Adrenal gland (tissue), 9 donors: ENCODE measurements at regions not wholly inside any gene's neighbourhood (a gene's known extent, or its start where the extent isn't known, plus 50 kb on each side); places are given as distances from the start of the nearest gene placed in this dataset.

Source experiments
- DNase-seq, 7 donors: peaks; one replicate each; pipeline ENCODE4 v3.0.0-alpha.2; 2019 to 2020
- H3K27ac ChIP-seq, 5 donors: fragments of 200-600 bp; sonication (generic) in 4 of 5; 1 replicate in 3 of 5; 2 replicates in 2 of 5; pipeline versions ENCODE4 v1.5.1 to v1.8.0; 2016 to 2020; ENCODE audit warnings: mild to moderate bottlenecking in 1 of 5
- H3K27me3 ChIP-seq: fragments of 200-600 bp; 2 replicates; pipeline ENCODE4 v1.8.0; 2021
- H3K36me3 ChIP-seq, 2 donors: fragments of 200-600 bp; replicated peaks in 1 of 2; 1 replicate in 1 of 2; 2 replicates in 1 of 2; pipeline versions ENCODE4 v1.5.1 to v1.8.0; 2018 to 2022
- H3K4me1 ChIP-seq, 2 donors: fragments of 200-600 bp; replicated peaks in 1 of 2; 1 replicate in 1 of 2; 2 replicates in 1 of 2; pipeline versions ENCODE4 v1.5.1 to v1.8.0; 2018 to 2021
- H3K4me3 ChIP-seq, 4 donors: fragments of 200-600 bp; sonication (generic) in 3 of 4; one replicate each; pipeline ENCODE4 v1.5.1; 2016 to 2018
- H3K9me3 ChIP-seq, 3 donors: fragments of 200-600 bp; sonication (generic) in 1 of 3; replicated peaks in 1 of 3; 1 replicate in 2 of 3; 2 replicates in 1 of 3; pipeline versions ENCODE4 v1.5.1 to v1.8.0; 2016 to 2021
- POLR2A ChIP-seq, 2 donors: fragments of 450-650 bp; IDR thresholded peaks; one replicate each; pipeline ENCODE4 v1.6.1; 2017; ENCODE audit warnings: antibody characterized with exemption in 2 of 2, mild to moderate bottlenecking in 2 of 2, moderate library complexity in 1 of 2
- WGBS, 4 donors: extraction: QIAGEN DNeasy Blood & Tissue Kit in 2 of 4; methylation state at CpG; one replicate each; pipeline versions ENCODE4 v1.1.5 to v1.1.7; 2013 to 2017; 5-methylcytosine and 5-hydroxymethylcytosine counted together
- intact Hi-C, 2 donors: fragments of 100-400 bp; cut with DNase I; formaldehyde crosslinking; loops; one replicate each; pipeline versions ENCODE4 v1.14.1 to v1.15.0; 2022 to 2023
- TF ChIP-seq, protein P1 (sequence below), 6 experiments: fragments of 450-650 bp in 4 of 6; fragments of 200-600 bp in 2 of 6; sonication (generic) in 1 of 6; IDR thresholded peaks; 1 replicate in 5 of 6; 2 replicates in 1 of 6; pipeline versions ENCODE4 v1.5.1 to v1.8.0; 2016 to 2021; ENCODE audit warnings: antibody characterized with exemption in 6 of 6, mild to moderate bottlenecking in 2 of 6, moderate library complexity in 1 of 6
- donor health status: healthy with polysubstance abuse.
- donor health status: Bipolar disorder and iron deficiency.
- donor health status: DM: yes; HTN: yes; CAD: no.
- donor health status: DM: no; HTN: no; CAD: no.
- donor health status: DM: no; HTN: no; CAD: no.

DNA sequence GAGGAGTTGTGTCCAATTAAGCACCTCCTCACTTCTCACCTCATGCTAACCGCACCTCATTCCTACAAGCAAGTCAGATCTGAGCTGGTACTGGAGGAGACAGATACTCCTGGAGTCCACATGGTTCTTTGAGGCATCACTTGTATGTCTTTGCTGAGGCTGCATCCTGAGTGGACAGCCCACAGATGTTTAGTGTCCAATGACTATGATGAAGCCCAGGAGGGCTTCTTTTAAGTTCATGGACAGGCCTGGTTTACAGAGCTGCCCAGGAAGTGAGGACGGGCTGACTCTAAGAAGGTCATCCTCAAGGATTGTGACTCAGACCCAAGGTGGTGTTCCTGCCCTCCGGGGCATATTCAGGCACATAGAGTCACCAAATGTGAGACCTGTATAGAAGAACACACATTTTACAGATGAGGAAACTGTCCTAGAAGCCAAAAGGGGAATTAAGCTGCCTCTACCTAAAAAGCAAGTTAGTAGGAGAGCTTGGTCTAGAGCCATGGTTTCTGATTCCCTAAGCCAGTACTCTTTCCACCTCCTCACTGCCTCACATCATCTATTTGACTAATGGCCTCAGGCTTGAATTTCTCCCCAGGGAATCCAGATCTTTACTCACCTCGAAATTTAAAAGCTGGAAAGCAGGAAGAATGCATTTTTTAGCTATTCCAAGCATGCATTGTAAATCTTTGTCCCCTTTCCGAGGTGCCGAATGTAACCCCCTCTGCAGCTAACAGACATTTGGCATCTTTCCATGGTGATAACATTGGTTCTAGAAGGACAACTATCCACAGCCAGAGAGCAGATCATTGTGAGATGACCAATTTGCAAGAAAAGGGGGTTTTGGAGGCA lies 228.1 kb downstream of the OMA1 start:
- 52 to 68% (median 62%) methylated on average over 6 of the region's 6 CpGs for WGBS, 4 donors
- Histone ChIP-seq H3K36me3 (no peaks in the 10 kb centered on the region), H3K4me1 (no peaks in the 10 kb centered on the region), H3K4me3 (no peak overlapping the region), H3K9me3 (no peaks in the 10 kb centered on the region), H3K27me3 (no peaks in the 10 kb centered on the region), H3K27ac (no peak overlapping the region)
- no peak for DNase-seq
- intact Hi-C loops = no loop called here
- TF ChIP-seq, protein P1, sequence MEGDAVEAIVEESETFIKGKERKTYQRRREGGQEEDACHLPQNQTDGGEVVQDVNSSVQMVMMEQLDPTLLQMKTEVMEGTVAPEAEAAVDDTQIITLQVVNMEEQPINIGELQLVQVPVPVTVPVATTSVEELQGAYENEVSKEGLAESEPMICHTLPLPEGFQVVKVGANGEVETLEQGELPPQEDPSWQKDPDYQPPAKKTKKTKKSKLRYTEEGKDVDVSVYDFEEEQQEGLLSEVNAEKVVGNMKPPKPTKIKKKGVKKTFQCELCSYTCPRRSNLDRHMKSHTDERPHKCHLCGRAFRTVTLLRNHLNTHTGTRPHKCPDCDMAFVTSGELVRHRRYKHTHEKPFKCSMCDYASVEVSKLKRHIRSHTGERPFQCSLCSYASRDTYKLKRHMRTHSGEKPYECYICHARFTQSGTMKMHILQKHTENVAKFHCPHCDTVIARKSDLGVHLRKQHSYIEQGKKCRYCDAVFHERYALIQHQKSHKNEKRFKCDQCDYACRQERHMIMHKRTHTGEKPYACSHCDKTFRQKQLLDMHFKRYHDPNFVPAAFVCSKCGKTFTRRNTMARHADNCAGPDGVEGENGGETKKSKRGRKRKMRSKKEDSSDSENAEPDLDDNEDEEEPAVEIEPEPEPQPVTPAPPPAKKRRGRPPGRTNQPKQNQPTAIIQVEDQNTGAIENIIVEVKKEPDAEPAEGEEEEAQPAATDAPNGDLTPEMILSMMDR (IDR thresholded peaks at IDR 0.05) = no peak
- TF ChIP-seq POLR2A (IDR thresholded peaks at IDR 0.05) = no peak

DNA sequence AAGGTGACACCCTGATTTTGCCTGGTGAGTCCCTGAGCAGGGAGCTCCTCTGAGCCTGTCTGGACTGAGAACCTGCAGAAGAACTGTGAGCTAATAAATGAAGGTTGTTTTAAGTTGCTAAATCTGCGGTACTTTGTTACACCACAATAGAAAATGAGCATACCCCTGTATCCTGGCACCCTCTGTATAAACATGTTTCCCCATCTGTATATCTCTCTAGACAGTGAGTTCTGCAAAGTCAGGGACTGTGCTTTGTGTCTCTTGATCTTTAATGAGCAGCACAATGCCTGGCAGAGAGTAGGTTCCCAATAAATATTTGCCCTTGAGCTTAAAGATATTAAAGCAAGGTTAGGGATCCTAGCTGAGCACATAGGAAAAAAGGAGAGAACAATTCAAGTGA lies 228.8 kb downstream of the OMA1 start:
- no peak for DNase-seq
- TF ChIP-seq, protein P1 (IDR thresholded peaks at IDR 0.05) = no peak
- TF ChIP-seq POLR2A (IDR thresholded peaks at IDR 0.05) = no peak
- intact Hi-C loops = no loop called here
- Histone ChIP-seq H3K36me3 (no peaks in the 10 kb centered on the region), H3K4me3 (no peak overlapping the region), H3K4me1 (no peaks in the 10 kb centered on the region), H3K27me3 (no peaks in the 10 kb centered on the region), H3K9me3 (no peaks in the 10 kb centered on the region), H3K27ac (no peak overlapping the region)
- 91 to 100% (median 94%) methylated on average over 1 of the region's 1 CpG for WGBS, 4 donors

DNA sequence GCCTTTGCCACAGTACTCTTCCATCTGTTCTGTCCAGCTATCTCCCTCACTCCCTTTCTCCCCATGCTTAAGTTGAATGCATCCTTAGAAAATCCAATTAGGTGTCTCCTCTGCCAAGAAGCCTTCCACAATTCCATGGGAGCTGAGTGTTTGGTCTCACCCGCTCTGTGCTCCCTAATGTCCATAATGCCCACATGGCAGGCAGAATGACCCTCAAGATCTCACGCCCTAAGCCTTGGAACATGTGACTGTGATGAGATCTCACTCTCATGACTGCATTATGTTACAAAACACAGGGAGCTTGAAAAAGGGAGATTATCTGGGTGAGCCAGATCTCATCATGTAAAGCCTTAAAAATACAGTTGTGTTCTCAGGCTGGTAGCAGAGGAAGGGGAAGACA lies 229.4 kb downstream of the OMA1 start:
- Histone ChIP-seq H3K27ac (no peak overlapping the region), H3K36me3 (no peaks in the 10 kb centered on the region), H3K27me3 (no peaks in the 10 kb centered on the region), H3K9me3 (no peaks in the 10 kb centered on the region), H3K4me1 (no peaks in the 10 kb centered on the region), H3K4me3 (no peak overlapping the region)
- intact Hi-C loops = no loop called here
- TF ChIP-seq, protein P1 (IDR thresholded peaks at IDR 0.05) = no peak
- TF ChIP-seq POLR2A (IDR thresholded peaks at IDR 0.05) = no peak
- 82 to 99% (median 92%) methylated on average over 2 of the region's 2 CpGs for WGBS, 4 donors
- DNase-seq = no peak

DNA sequence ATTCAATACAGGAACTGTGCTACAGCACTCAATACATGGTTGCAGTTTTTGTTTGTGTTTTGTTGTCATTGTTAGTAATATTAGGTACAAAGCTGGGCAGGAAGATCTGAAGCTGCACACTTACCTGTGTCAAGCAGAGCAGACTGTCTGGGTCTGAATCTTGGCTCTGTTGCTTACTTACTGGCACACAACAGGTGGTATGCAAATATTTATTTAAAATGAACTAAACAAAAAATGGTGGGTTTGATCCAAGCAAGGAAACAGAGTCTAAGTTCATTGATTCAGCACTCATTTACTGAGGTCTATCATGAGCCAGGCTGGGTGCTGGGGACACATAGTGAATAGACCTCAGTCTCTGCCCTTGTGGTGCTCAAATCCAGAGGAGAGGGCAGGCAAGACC lies 230.4 kb downstream of the OMA1 start:
- Histone ChIP-seq H3K36me3 (no peaks in the 10 kb centered on the region), H3K9me3 (no peaks in the 10 kb centered on the region), H3K4me3 (no peak overlapping the region), H3K4me1 (no peaks in the 10 kb centered on the region), H3K27me3 (no peaks in the 10 kb centered on the region), H3K27ac (no peak overlapping the region)
- no peak for DNase-seq
- TF ChIP-seq, protein P1 (IDR thresholded peaks at IDR 0.05) = no peak
- TF ChIP-seq POLR2A (IDR thresholded peaks at IDR 0.05) = no peak
- intact Hi-C loops = no loop called here
